GM12872 (cell line): ENCODE measurements at regions not wholly inside any gene's neighbourhood (a gene's known extent, or its start where the extent isn't known, plus 50 kb on each side); places are given as distances from the start of the nearest gene placed in this dataset.

ENCODE experiments used
- TF ChIP-seq, protein P1 (sequence below): IDR thresholded peaks from 3 replicates; pipeline ENCODE4 v1.5.1; 2011; ENCODE audit warnings: low read depth, mild to moderate bottlenecking, low read length, moderate library complexity; ENCODE audit not compliant: insufficient read depth

DNA sequence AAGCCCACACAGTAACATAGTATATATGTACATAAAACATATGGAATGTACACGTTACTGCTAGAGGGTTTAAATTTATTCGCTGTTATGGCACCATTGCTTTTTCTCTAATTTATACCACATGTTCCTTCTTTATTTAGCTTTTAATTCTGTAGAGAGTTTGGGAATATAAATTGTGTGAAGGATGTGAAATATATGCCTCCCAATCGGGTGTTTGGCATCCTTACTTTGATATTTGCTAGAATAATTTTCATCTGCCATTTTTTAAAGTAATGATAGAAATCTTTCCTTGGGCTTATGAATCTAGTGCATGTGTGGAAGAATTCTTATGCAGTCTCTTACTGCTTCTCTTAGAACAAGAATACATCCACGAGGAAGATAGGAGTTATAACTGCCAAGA is 509.8 kb upstream of the RAG2 start:
- TF ChIP-seq, protein P1, sequence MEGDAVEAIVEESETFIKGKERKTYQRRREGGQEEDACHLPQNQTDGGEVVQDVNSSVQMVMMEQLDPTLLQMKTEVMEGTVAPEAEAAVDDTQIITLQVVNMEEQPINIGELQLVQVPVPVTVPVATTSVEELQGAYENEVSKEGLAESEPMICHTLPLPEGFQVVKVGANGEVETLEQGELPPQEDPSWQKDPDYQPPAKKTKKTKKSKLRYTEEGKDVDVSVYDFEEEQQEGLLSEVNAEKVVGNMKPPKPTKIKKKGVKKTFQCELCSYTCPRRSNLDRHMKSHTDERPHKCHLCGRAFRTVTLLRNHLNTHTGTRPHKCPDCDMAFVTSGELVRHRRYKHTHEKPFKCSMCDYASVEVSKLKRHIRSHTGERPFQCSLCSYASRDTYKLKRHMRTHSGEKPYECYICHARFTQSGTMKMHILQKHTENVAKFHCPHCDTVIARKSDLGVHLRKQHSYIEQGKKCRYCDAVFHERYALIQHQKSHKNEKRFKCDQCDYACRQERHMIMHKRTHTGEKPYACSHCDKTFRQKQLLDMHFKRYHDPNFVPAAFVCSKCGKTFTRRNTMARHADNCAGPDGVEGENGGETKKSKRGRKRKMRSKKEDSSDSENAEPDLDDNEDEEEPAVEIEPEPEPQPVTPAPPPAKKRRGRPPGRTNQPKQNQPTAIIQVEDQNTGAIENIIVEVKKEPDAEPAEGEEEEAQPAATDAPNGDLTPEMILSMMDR, result no peak

DNA sequence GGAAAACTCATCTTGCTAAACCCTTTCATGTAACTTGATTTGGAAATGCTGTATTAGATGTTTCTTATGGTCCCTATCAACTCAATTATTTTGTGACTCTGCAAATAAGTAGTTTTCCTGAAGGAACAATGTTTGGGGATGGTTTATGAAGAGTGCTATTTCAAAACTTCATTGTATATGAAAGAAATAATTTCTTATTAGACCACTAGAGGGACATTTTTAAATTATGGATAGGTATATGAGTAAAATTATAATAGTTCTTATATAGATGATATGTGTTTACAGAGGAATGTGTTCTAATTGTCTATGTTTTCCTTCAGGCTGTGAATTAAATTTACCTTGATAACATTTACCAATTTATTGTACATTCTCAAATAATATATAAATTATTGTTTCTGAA is 509.4 kb upstream of the RAG2 start:
- TF ChIP-seq, protein P1, result no peak

DNA sequence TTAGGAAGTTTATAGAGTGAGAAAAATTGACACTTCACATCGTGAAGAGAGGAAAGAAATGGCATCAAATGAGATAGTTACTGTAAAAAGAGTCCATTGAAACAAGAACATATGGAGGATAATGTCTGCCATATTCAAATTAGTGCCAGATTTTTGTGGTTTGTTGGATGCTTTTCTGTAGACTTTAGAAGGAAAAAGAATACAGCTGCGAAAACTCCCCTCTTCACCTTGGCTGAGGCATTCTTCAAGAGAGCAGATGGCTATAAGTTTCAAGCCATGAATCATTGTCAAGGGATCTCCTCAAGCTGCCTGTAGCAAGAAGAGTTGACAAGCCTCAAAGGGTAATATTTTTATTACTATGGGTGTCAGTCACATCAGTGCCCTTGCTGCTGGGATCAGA is 507.4 kb upstream of the RAG2 start:
- TF ChIP-seq, protein P1, result no peak

DNA sequence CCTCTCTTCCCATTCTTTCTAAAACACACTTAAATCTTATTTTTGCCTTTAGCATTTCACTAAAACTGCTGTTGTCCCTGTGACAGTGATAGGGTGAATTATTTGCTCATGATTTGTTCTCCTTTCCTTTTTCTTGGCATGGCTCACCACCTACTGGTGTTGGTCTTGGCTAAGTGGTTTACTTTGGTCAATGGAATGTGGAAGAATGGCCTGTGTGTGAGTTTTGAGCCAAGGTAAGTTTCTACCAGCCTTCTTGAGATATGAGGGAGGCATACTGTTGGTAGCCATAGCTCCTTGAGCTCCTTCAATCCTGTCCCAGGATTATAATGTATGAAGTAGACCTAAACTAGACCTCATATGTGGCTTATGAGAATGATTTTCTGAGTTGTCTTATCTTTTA is 506.3 kb upstream of the RAG2 start:
- TF ChIP-seq, protein P1, result no peak

DNA sequence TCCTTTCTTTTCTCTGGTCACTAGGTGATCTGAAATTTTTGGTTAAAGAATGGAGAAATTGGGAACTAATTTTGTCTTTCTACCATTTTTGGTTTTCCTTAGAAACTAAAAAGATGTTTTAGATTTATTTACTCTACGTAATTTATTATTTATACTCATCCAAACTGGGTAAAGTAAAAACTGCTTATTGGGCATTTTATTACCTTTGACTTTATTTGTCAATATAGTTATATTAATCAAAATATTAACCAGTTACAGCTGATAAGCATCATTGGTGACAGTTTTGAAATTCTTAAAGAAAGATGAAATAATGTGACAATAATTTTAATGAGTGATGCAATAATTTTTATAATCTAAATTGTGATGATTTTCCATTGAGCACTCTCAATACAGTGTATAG is 502.0 kb upstream of the RAG2 start:
- TF ChIP-seq, protein P1, result no peak

DNA sequence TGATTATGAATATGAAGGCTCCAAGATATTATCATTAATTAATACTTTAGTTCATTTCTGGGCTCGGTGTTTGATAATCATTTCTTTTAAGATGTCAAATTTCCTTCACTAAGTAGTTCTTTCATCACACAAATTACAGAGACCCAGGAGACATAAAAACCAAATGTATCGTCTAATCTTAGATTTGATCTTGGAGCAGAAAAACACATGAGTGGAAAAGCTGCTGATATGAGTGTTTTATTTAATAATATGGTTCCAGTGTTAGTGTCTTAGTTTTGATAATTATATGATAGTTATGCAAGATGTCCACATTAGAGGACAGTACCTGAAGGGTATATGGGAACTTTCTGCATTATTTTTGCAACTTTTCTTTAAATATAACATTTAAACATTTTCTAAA is 494.5 kb upstream of the RAG2 start:
- TF ChIP-seq, protein P1, result no peak

DNA sequence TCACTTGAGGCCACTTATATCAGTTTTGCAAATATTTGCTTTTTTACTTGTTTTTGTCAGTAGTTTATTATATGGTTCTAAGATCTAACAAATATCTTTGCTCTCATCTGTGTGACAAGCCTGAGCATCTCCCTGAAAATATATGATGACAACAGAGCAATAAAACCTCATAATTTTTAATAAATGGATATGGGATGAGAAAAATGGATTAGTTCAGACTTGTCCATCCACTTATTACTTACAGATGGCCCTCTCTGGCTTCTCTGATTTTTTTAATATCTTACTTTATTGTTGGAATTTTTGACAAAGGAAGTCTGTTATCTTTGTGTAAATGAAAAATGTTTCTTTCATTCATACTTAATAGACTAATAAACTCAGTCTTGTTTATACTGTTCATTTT is 491.4 kb upstream of the RAG2 start:
- TF ChIP-seq, protein P1, result no peak

DNA sequence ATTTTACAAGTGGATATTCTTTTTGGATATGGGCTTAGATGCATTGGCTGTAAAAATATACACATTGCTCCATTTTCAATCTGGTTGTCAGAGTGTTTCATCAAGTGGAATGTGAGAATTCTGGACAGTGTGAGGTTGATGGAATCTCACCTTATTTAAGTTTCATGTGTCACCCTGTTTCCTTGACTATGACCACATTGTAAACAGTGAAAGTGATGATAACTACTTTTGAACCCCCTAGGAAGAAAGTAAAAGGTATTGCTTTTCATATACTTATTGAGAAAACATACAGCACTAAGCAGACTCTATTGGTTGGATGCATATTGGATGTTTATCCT is 490.5 kb upstream of the RAG2 start:
- TF ChIP-seq, protein P1, result no peak
